Activated B cell treated with CpG ODN at 0.5 μM for 24 hours (primary cell): ENCODE measurements at regions not wholly inside any gene's neighbourhood (a gene's known extent, or its start where the extent isn't known, plus 50 kb on each side); places are given as distances from the start of the nearest gene placed in this dataset.

Experiments used
- ATAC-seq: fragments of 200-7000 bp; cut with Tn5 transposase; one replicate; pipeline ENCODE4 v1.10.0; 2021; ENCODE audit warnings: low read depth, mild to moderate bottlenecking, moderate library complexity
- CTCF ChIA-PET: fragments of 350-600 bp; sonication (Branson Sonifier 250); formaldehyde crosslinking; loops from one replicate; lab custom pipeline; 2021; ENCODE audit warnings: antibody characterized with exemption; lab: Charles Lee
- POLR2A ChIA-PET: fragments of 350-600 bp; sonication (Branson Sonifier 250); formaldehyde crosslinking; loops from one replicate; lab custom pipeline; 2021; ENCODE audit warnings: antibody characterized with exemption; lab: Charles Lee
- DNase-seq: peaks from one replicate; pipeline ENCODE4 v3.0.0; 2022
- H3K27ac Mint-ChIP-seq: one replicate; pipeline ENCODE4 v1.8.0; 2020; ENCODE audit warnings: mixed read lengths
- H3K27me3 Mint-ChIP-seq: one replicate; pipeline ENCODE4 v1.8.0; 2021; ENCODE audit warnings: mixed read lengths
- H3K36me3 Mint-ChIP-seq: one replicate; pipeline ENCODE4 v1.8.0; 2021; ENCODE audit warnings: low read depth, mixed read lengths
- H3K4me1 Mint-ChIP-seq: one replicate; pipeline ENCODE4 v1.8.0; 2021; ENCODE audit warnings: mixed read lengths
- H3K4me3 Mint-ChIP-seq: one replicate; pipeline ENCODE4 v1.8.0; 2020; ENCODE audit warnings: mild to moderate bottlenecking, mixed read lengths
- H3K9me3 Mint-ChIP-seq: one replicate; pipeline ENCODE4 v1.8.0; 2020; ENCODE audit warnings: mixed read lengths
- intact Hi-C: fragments of 100-400 bp; cut with micrococcal nuclease; formaldehyde crosslinking; loops from one replicate; pipeline ENCODE4 v1.15.1; 2024
- TF ChIP-seq, protein P1 (sequence below): fragments of 200-600 bp; IDR thresholded peaks from one replicate; pipeline ENCODE4 v1.8.0; 2022; ENCODE audit warnings: antibody characterized with exemption, mild to moderate bottlenecking

DNA sequence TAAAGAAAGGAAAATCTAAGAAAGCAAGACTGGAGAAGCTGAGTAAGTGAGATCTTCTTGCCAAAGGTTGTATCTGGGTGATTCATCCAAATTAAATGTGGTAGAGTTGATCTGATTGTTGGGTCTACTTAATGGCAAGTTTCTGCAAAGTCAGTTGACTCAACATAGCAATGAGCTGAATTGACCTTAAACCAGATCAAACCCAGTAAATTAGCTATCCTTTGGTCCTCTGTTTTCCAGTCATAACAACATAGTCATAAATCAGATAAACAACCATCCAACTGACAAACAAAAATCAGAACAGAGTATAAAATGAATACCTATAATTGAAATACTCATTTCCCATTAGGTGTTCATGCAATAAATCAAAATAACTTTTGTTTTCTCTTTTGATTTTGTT lies 142.6 kb upstream of the CFAP20DC start:
- TF ChIP-seq, protein P1, sequence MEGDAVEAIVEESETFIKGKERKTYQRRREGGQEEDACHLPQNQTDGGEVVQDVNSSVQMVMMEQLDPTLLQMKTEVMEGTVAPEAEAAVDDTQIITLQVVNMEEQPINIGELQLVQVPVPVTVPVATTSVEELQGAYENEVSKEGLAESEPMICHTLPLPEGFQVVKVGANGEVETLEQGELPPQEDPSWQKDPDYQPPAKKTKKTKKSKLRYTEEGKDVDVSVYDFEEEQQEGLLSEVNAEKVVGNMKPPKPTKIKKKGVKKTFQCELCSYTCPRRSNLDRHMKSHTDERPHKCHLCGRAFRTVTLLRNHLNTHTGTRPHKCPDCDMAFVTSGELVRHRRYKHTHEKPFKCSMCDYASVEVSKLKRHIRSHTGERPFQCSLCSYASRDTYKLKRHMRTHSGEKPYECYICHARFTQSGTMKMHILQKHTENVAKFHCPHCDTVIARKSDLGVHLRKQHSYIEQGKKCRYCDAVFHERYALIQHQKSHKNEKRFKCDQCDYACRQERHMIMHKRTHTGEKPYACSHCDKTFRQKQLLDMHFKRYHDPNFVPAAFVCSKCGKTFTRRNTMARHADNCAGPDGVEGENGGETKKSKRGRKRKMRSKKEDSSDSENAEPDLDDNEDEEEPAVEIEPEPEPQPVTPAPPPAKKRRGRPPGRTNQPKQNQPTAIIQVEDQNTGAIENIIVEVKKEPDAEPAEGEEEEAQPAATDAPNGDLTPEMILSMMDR, result no peak
- Mint-ChIP-seq H3K36me3 (no peaks in the 10 kb centered on the region), H3K27me3 (peaks cover 5% of the 10 kb centered on the region), H3K4me3 (no peak overlapping the region), H3K4me1 (no peaks in the 10 kb centered on the region), H3K27ac (no peak overlapping the region), H3K9me3 (no peaks in the 10 kb centered on the region)
- ATAC-seq, result no peak
- ChIA-PET CTCF (no interaction called here), POLR2A (no interaction called here)
- intact Hi-C loops, result no loop called here
- DNase-seq, result no peak

DNA sequence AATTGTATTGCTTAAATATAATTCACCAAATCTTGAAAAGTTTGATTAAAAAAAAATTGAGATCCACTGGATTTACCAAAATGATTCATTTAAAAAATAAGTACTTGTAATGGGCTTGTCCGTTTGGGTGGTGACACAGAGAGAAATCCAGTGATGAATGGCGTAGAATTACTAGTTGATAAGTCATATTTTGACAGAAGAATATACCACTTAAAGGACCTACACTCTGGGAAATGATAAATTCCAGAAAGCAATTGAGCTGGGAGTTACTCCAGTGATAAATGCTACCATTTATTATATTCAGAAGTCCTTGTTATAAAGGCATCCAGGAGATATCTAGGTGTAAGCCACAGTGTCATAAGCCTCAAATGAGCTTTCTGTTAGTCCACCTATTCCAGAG lies 141.8 kb upstream of the CFAP20DC start:
- ChIA-PET CTCF (no interaction called here), POLR2A (no interaction called here)
- Mint-ChIP-seq H3K27me3 (peaks cover 5% of the 10 kb centered on the region), H3K27ac (no peak overlapping the region), H3K4me1 (no peaks in the 10 kb centered on the region), H3K4me3 (no peak overlapping the region), H3K9me3 (no peaks in the 10 kb centered on the region), H3K36me3 (no peaks in the 10 kb centered on the region)
- no peak for ATAC-seq
- intact Hi-C loops, result no loop called here
- no peak for DNase-seq
- TF ChIP-seq, protein P1, result no peak

DNA sequence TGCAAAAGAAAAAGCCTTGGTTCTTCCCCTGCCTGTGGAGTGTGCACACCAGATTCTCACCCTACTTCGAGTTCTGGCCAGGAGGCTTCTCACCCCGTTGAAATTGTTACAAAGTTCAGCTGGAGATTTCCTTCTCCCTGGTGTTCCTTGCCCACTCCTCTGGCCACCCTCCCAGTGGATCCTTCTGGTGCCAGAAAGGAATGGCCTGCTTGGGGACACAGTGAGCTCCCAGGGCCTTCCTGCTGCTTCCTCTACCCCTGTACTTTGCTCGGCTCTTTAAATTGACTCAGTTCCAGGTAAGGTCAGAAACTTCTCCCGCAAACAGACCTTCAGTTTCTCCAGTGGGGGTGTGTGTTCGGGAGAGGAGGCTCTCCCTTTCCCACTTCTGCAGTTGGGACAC lies 140.1 kb upstream of the CFAP20DC start:
- ChIA-PET POLR2A (no interaction called here), CTCF (no interaction called here)
- Mint-ChIP-seq H3K9me3 (no peaks in the 10 kb centered on the region), H3K27ac (no peak overlapping the region), H3K27me3 (peaks cover 5% of the 10 kb centered on the region), H3K36me3 (no peaks in the 10 kb centered on the region), H3K4me3 (no peak overlapping the region), H3K4me1 (no peaks in the 10 kb centered on the region)
- ATAC-seq (no peak), DNase-seq (no peak)
- TF ChIP-seq, protein P1, result no peak
- intact Hi-C loops, result no loop called here

DNA sequence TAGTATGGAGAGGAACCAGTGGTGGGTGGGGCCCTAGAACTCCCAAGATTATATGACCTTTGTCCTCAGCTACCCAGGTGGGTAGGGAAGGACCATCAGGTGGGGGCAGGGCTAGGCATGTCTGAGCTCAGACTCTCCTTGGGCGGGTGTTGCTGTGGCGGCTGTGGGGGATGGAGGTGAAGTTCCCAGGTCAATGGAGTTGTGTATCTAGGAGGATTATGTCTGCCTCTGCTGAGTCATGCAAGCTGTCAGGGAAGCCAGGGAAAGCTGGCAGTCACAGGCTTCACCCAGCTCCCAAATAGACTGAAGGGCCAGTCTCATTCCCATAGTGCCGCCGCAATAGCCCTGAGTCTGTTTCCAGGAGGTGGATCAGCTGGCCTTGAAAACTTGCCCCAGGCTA lies 139.7 kb upstream of the CFAP20DC start:
- DNase-seq (no peak), ATAC-seq (no peak)
- Mint-ChIP-seq H3K27me3 (peaks cover 5% of the 10 kb centered on the region), H3K27ac (no peak overlapping the region), H3K4me3 (no peak overlapping the region), H3K36me3 (no peaks in the 10 kb centered on the region), H3K4me1 (no peaks in the 10 kb centered on the region), H3K9me3 (no peaks in the 10 kb centered on the region)
- ChIA-PET CTCF (no interaction called here), POLR2A (no interaction called here)
- TF ChIP-seq, protein P1, result no peak
- intact Hi-C loops, result no loop called here

DNA sequence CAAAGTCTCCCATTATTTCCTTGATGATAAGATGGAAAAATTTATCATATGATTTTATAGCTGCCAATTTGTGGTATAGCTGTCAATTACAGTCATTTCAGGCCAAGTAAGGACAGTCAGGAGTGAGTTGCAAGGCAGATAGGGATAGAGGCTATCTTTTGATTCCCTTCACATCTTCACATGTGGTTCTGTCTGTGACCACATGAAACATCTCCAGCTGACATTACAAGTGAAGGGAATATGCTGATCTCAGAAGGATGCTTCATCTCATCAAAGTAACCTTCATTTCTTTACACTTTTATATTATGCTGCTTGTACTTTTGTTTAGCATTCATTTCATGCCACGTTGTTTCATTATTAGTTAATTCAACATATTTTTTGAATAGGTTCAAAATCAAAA lies 136.9 kb upstream of the CFAP20DC start:
- CTCF ChIA-PET, result no interaction called here
- TF ChIP-seq, protein P1, result no peak

More for the DNA sequence above, 136.9 kb upstream of the CFAP20DC start:
- H3K27ac Mint-ChIP-seq, result no peak overlapping the region
- H3K4me3 Mint-ChIP-seq, result no peak overlapping the region
- DNase-seq (no peak), ATAC-seq (no peak)
- H3K36me3 Mint-ChIP-seq, result no peaks in the 10 kb centered on the region
- no peaks in the 10 kb centered on the region for H3K4me1 Mint-ChIP-seq
- POLR2A ChIA-PET, result no interaction called here
- intact Hi-C loops, result no loop called here
- H3K27me3 Mint-ChIP-seq, result peaks cover 5% of the 10 kb centered on the region
- no peaks in the 10 kb centered on the region for H3K9me3 Mint-ChIP-seq
